IMR-90 (cell line): ENCODE measurements at regions not wholly inside any gene's neighbourhood (a gene's known extent, or its start where the extent isn't known, plus 50 kb on each side); places are given as distances from the start of the nearest gene placed in this dataset.

Source experiments
- ATAC-seq: fragments of 200-7000 bp; cut with Tn5 transposase; 2 replicates; pipeline ENCODE4 v1.9.1; 2020; ENCODE audit warnings: low read depth, mild to moderate bottlenecking, moderate library complexity
- BruUV-seq: library from RNA; stranded (reverse); fragments of 400-500 nt; replicated peaks from 2 replicates; lab custom pipeline; 2021; lab: Mats Ljungman, UMichigan
- CTCF ChIA-PET: fragments of 300-600 bp; formaldehyde crosslinking; extraction: SDS; loops from one replicate; lab custom pipeline; 2021; ENCODE audit warnings: antibody characterized with exemption; lab: Yijun Ruan, JAX
- POLR2A ChIA-PET: fragments of 300-600 bp; sonication (Branson Sonifier 250); formaldehyde crosslinking; loops from one replicate; lab custom pipeline; 2022; ENCODE audit warnings: antibody characterized with exemption; ENCODE audit not compliant: unreplicated experiment; lab: Charles Lee
- DNase-seq: peaks from one replicate; pipeline ENCODE4 v3.0.0; 2013
- H2AFZ ChIP-seq: replicated peaks from 2 replicates; pipeline ENCODE3; 2013; ENCODE audit warnings: low read length, mild to moderate bottlenecking; ENCODE audit not compliant: poor library complexity
- H2AK5ac ChIP-seq: 2 replicates; pipeline ENCODE4 v1.6.1; 2013; ENCODE audit warnings: low read depth, low read length, inconsistent platforms
- H2AK9ac ChIP-seq: replicated peaks from 2 replicates; pipeline ENCODE3; 2013; ENCODE audit warnings: mild to moderate bottlenecking, low read depth, low read length, moderate library complexity; ENCODE audit not compliant: poor library complexity
- H2BK120ac ChIP-seq: 2 replicates; pipeline ENCODE4 v1.6.1; 2013; ENCODE audit warnings: low read depth, low read length, inconsistent platforms
- H2BK15ac ChIP-seq: 3 replicates; pipeline ENCODE4 v1.6.1; 2013; ENCODE audit warnings: low read depth, low read length, inconsistent platforms
- H2BK20ac ChIP-seq: 2 replicates; pipeline ENCODE4 v1.6.1; 2013; ENCODE audit warnings: low read depth, mild to moderate bottlenecking, inconsistent platforms, low read length, moderate library complexity
- H2BK5ac ChIP-seq: 2 replicates; pipeline ENCODE4 v1.6.1; 2013; ENCODE audit warnings: mild to moderate bottlenecking, low read depth, low read length, inconsistent platforms; ENCODE audit not compliant: poor library complexity, severe bottlenecking
- H3K14ac ChIP-seq: replicated peaks from 2 replicates; pipeline ENCODE4 v1.6.1; 2013; ENCODE audit warnings: low read depth, low read length, inconsistent platforms
- H3K18ac ChIP-seq: 2 replicates; pipeline ENCODE4 v1.6.1; 2013; ENCODE audit warnings: low read depth, low read length, control low read depth
- H3K23ac ChIP-seq: 2 replicates; pipeline ENCODE4 v1.6.1; 2013; ENCODE audit warnings: low read depth, low read length, inconsistent platforms
- H3K27ac ChIP-seq: 2 replicates; pipeline ENCODE4 v1.5.1; 2013; ENCODE audit warnings: mild to moderate bottlenecking, control low read depth, low read length; ENCODE audit not compliant: insufficient read depth
- H3K27me3 ChIP-seq: 2 replicates; pipeline ENCODE4 v1.6.1; 2013; ENCODE audit warnings: low read length; ENCODE audit not compliant: control insufficient read depth, insufficient read depth
- H3K36me3 ChIP-seq: 2 replicates; pipeline ENCODE4 v1.6.1; 2013; ENCODE audit warnings: low read length, mixed read lengths; ENCODE audit not compliant: control insufficient read depth, insufficient read depth
- H3K4ac ChIP-seq: 2 replicates; pipeline ENCODE4 v1.6.1; 2013; ENCODE audit warnings: low read depth, low read length, inconsistent platforms
- H3K4me1 ChIP-seq: 2 replicates; pipeline ENCODE4 v1.6.1; 2013; ENCODE audit warnings: low read length, mixed read lengths; ENCODE audit not compliant: control insufficient read depth, insufficient read depth
- H3K4me2 ChIP-seq: 2 replicates; pipeline ENCODE4 v1.6.1; 2013; ENCODE audit warnings: low read depth, mild to moderate bottlenecking, control low read depth, low read length, moderate library complexity
- H3K4me3 ChIP-seq: 2 replicates; pipeline ENCODE4 v1.5.1; 2013; ENCODE audit warnings: low read depth, mild to moderate bottlenecking, control low read depth, low read length, moderate library complexity; ENCODE audit not compliant: insufficient read depth
- H3K56ac ChIP-seq: 2 replicates; pipeline ENCODE4 v1.6.1; 2013; ENCODE audit warnings: low read length, inconsistent platforms; ENCODE audit not compliant: insufficient read depth; ENCODE audit errors: extremely low read depth
- H3K79me1 ChIP-seq, 2 experiments: 2 replicates each; pipeline ENCODE4 v1.6.1; 2013; ENCODE audit warnings: low read length in 2 of 2, inconsistent platforms in 1 of 2, low read depth in 1 of 2
- H3K9ac ChIP-seq: 2 replicates; pipeline ENCODE4 v1.6.1; 2013; ENCODE audit warnings: low read depth, low read length, control low read depth
- H3K9me1 ChIP-seq: 2 replicates; pipeline ENCODE4 v1.6.1; 2013; ENCODE audit warnings: low read length, inconsistent platforms; ENCODE audit not compliant: insufficient read depth
- H3K9me3 ChIP-seq: 2 replicates; pipeline ENCODE4 v1.6.1; 2013; ENCODE audit warnings: low read length; ENCODE audit not compliant: control insufficient read depth, insufficient read depth
- H4K20me1 ChIP-seq: 2 replicates; pipeline ENCODE4 v1.6.1; 2013; ENCODE audit warnings: low read length, inconsistent platforms; ENCODE audit not compliant: insufficient read depth
- H4K5ac ChIP-seq: 2 replicates; pipeline ENCODE4 v1.6.1; 2013; ENCODE audit warnings: mild to moderate bottlenecking, low read depth, low read length, control low read depth
- H4K8ac ChIP-seq, 2 experiments: 2 replicates each; pipeline ENCODE4 v1.6.1; 2013; ENCODE audit warnings: low read depth in 2 of 2, low read length in 2 of 2, control low read depth in 1 of 2, inconsistent platforms in 1 of 2
- H4K91ac ChIP-seq: 2 replicates; pipeline ENCODE4 v1.6.1; 2013; ENCODE audit warnings: low read depth, low read length, inconsistent platforms; ENCODE audit not compliant: insufficient read depth
- BHLHE40 ChIP-seq: fragments of 150-350 bp; IDR thresholded peaks from 2 replicates; pipeline ENCODE4 v1.6.1; 2016; ENCODE audit warnings: mild to moderate bottlenecking, low read depth, low read length
- CEBPB ChIP-seq: IDR thresholded peaks from 2 replicates; pipeline ENCODE4 v1.6.1; 2012; ENCODE audit warnings: low read depth, low read length, improper control_type of control experiment
- CHD1 ChIP-seq: IDR thresholded peaks from 2 replicates; pipeline ENCODE4 v1.6.1; 2012; ENCODE audit warnings: low read depth, low read length, improper control_type of control experiment
- ELK1 ChIP-seq: fragments of 150-350 bp; IDR thresholded peaks from 2 replicates; pipeline ENCODE4 v1.6.1; 2016; ENCODE audit warnings: low read depth, mild to moderate bottlenecking, low read length, moderate library complexity, borderline replicate concordance
- FOS ChIP-seq: fragments of 150-350 bp; IDR thresholded peaks from 2 replicates; pipeline ENCODE4 v1.6.1; 2016; ENCODE audit warnings: low read depth, low read length
- MAFK ChIP-seq: IDR thresholded peaks from 2 replicates; pipeline ENCODE4 v1.6.1; 2012; ENCODE audit warnings: low read depth, low read length, improper control_type of control experiment
- MAZ ChIP-seq: IDR thresholded peaks from 2 replicates; pipeline ENCODE4 v1.6.1; 2012; ENCODE audit warnings: low read depth, mild to moderate bottlenecking, low read length, improper control_type of control experiment, moderate library complexity, borderline replicate concordance
- MXI1 ChIP-seq: IDR thresholded peaks from 2 replicates; pipeline ENCODE4 v1.6.1; 2012; ENCODE audit warnings: low read depth, mild to moderate bottlenecking, low read length, moderate library complexity, borderline replicate concordance
- NFE2L2 ChIP-seq: fragments of 150-350 bp; IDR thresholded peaks from 2 replicates; pipeline ENCODE4 v1.6.1; 2016; ENCODE audit warnings: low read depth, mild to moderate bottlenecking, low read length
- POLR2A ChIP-seq: IDR thresholded peaks from 2 replicates; pipeline ENCODE4 v1.6.1; 2012; ENCODE audit warnings: mild to moderate bottlenecking, low read depth, low read length
- RAD21 ChIP-seq: IDR thresholded peaks from 2 replicates; pipeline ENCODE4 v1.6.1; 2012; ENCODE audit warnings: low read length, improper control_type of control experiment
- RCOR1 ChIP-seq: IDR thresholded peaks from 2 replicates; pipeline ENCODE4 v1.6.1; 2012; ENCODE audit warnings: mild to moderate bottlenecking, low read length, improper control_type of control experiment; ENCODE audit not compliant: insufficient replicate concordance
- RFX5 ChIP-seq: IDR thresholded peaks from 2 replicates; pipeline ENCODE4 v1.8.0; 2012; ENCODE audit warnings: low read depth, mild to moderate bottlenecking, low read length, moderate library complexity
- SMC3 ChIP-seq: fragments of 150-350 bp; IDR thresholded peaks from 2 replicates; pipeline ENCODE4 v1.6.1; 2016; ENCODE audit warnings: low read depth, mild to moderate bottlenecking, antibody characterized with exemption, low read length, moderate library complexity
- USF2 ChIP-seq: fragments of 150-350 bp; IDR thresholded peaks from 2 replicates; pipeline ENCODE4 v1.6.1; 2017; ENCODE audit warnings: mild to moderate bottlenecking, antibody characterized with exemption, low read length, low read depth
- WGBS, 2 experiments: methylation state at CpG; one replicate each; pipeline versions ENCODE4 v1.1.5 to v1.1.7; 2013; ENCODE audit warnings: missing lambda C conversion rate in 2 of 2; ENCODE audit not compliant: insufficient read length in 1 of 2; ENCODE audit errors: extremely low coverage in 2 of 2; 5-methylcytosine and 5-hydroxymethylcytosine counted together
- dilution Hi-C: fragments of 300-500 bp; cut with HindIII; formaldehyde crosslinking; loops from one replicate; pipeline ENCODE4 v1.14.3; 2018; ENCODE audit warnings: low sequenced_read_pairs; ENCODE audit not compliant: unreplicated experiment
- in situ Hi-C: fragments of 300-500 bp; cut with MboI; formaldehyde crosslinking; loops from 3 replicates; pipeline ENCODE4 v1.14.3; 2019; ENCODE audit warnings: low sequenced_read_pairs, inconsistent platforms, mixed read lengths
- intact Hi-C: fragments of 100-400 bp; cut with micrococcal nuclease; formaldehyde crosslinking; loops from 2 replicates; pipeline ENCODE4 v1.10.0; 2022
- TF ChIP-seq, protein P1 (sequence below): conservative IDR thresholded peaks from 2 replicates; pipeline ENCODE4 v1.5.1; 2012; ENCODE audit warnings: mild to moderate bottlenecking, low read depth, low read length, improper control_type of control experiment

DNA sequence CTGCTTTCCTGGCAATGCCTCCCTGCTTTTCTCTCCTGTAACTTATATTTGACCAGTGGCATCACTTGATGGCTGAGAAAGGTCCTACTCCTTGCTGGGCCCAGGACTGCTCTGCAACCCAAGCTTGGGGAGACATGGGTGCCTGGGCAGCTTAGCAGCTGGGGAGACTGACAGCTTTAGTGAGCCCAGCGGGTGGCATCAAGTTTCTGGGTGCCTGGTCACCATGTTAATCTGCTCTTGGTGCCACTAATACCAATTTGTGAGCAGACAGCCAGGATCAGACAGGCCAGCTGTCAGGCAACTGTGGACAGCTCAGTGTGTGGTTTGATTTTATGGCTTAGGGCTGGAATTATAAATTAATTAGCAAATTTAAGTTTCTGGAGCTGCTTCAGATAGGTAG, 144.8 kb upstream of the GLI2 start:
- peak overlapping the region; percentile 92 for H3K4ac ChIP-seq
- H3K56ac ChIP-seq, result no peak overlapping the region; the same call in 1 of the 2 replicates
- H3K79me1 ChIP-seq, result no peaks in the 10 kb centered on the region
- H2BK120ac ChIP-seq, result peak overlapping the region; percentile 97
- dilution Hi-C loops, result no loop called here
- peak overlapping the region; percentile 41 to 85 for H4K8ac ChIP-seq
- in situ Hi-C loops, result no loop called here
- peak overlapping the region; percentile 46 for H4K5ac ChIP-seq
- no peak overlapping the region for H3K4me3 ChIP-seq
- no peaks in the 10 kb centered on the region for H4K20me1 ChIP-seq
- peaks cover 5% of the 10 kb centered on the region; the same call in 1 of the 2 replicates for H3K9me3 ChIP-seq
- DNase-seq (no peak), ATAC-seq (no peak)
- H3K4me1 ChIP-seq, result peaks cover 17% of the 10 kb centered on the region
- ChIA-PET CTCF (no interaction called here), POLR2A (no interaction called here)
- H3K36me3 ChIP-seq, result no peaks in the 10 kb centered on the region
- H3K27ac ChIP-seq, result peak overlapping the region; percentile 83; the same call in 1 of the 2 replicates
- H2BK5ac ChIP-seq, result peak overlapping the region; percentile 96
- H3K4me2 ChIP-seq, result no peak overlapping the region
- no peak overlapping the region for H3K9ac ChIP-seq
- peak overlapping the region; percentile 69; the same call in 1 of the 2 replicates for H3K23ac ChIP-seq
- TF ChIP-seq MXI1, result no peak
- TF ChIP-seq FOS, result no peak
- no peak for TF ChIP-seq MAZ
- TF ChIP-seq POLR2A, result no peak
- no peak for TF ChIP-seq CEBPB
- no peak for TF ChIP-seq RAD21
- no peak for TF ChIP-seq CHD1
- no peak for TF ChIP-seq RCOR1
- no peak for TF ChIP-seq USF2
- no peak for TF ChIP-seq SMC3
- TF ChIP-seq, protein P1, sequence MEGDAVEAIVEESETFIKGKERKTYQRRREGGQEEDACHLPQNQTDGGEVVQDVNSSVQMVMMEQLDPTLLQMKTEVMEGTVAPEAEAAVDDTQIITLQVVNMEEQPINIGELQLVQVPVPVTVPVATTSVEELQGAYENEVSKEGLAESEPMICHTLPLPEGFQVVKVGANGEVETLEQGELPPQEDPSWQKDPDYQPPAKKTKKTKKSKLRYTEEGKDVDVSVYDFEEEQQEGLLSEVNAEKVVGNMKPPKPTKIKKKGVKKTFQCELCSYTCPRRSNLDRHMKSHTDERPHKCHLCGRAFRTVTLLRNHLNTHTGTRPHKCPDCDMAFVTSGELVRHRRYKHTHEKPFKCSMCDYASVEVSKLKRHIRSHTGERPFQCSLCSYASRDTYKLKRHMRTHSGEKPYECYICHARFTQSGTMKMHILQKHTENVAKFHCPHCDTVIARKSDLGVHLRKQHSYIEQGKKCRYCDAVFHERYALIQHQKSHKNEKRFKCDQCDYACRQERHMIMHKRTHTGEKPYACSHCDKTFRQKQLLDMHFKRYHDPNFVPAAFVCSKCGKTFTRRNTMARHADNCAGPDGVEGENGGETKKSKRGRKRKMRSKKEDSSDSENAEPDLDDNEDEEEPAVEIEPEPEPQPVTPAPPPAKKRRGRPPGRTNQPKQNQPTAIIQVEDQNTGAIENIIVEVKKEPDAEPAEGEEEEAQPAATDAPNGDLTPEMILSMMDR, result no peak
- TF ChIP-seq BHLHE40, result no peak
- no peak for TF ChIP-seq MAFK
- TF ChIP-seq NFE2L2, result no peak
- no peak for TF ChIP-seq ELK1
- TF ChIP-seq RFX5, result no peak
- peak overlapping the region; percentile 86 for H3K14ac ChIP-seq
- 100% methylated on average over 1 of the region's 1 CpG; no CpG with 5 or more reads in 1 of the 2 experiments for WGBS, 2 experiments
- peak overlapping the region; percentile 89 for H4K91ac ChIP-seq
- H2AK5ac ChIP-seq, result peak overlapping the region; percentile 98
- peak overlapping the region; percentile 29 for H2AK9ac ChIP-seq
- peak overlapping the region; percentile 90 for H2BK15ac ChIP-seq
- intact Hi-C loops, result no loop called here
- H3K18ac ChIP-seq, result peak overlapping the region; percentile 67
- peak overlapping the region; percentile 97 for H2BK20ac ChIP-seq
- BruUV-seq, result no TSS peak
- H3K9me1 ChIP-seq, result peaks cover 16% of the 10 kb centered on the region
- no peak overlapping the region for H2AFZ ChIP-seq
- H3K27me3 ChIP-seq, result no peaks in the 10 kb centered on the region; the same call in 1 of the 2 replicates
